ENCODE measurements at regions not wholly inside any gene's neighbourhood (a gene's known extent, or its start where the extent isn't known, plus 50 kb on each side); places are given as distances from the start of the nearest gene placed in this dataset.

DNA sequence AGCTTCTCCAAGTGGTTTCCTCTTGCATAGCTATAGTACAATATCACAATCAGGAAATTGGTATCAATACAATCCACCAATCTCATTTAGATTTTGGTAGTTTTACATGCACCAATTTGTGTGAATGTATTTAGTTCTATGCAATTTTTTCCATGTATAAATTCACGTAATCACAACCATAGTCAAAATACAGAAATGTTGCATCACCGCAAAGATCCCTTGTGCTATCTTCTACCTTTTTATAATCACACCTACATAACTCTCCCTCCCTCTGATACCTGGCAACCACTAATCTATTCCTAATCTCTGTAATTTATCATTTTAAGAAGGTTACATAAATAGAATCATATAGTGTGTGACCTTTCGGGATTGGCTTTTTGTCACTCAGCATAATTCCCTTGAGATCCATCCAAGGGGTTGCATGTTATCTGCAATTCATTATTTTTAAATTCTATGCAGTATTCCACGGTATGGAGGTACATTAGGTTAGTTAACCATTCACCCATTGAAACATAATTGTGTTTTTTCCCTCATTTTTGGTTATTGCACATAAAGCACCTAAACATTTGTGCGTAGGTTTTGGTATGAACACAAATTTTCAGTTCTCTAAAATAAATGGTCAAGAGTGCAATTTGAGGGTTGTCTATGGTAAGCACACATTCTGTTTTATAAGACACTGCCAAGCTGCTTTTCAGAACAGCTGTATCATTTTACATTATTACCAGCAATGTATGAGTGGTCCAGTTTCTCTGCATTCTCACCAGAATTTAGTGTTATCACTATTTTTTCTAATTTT, 95.1 kb upstream of the SLC22A23 start:
- H3K9me3 ChIP-seq, result peaks cover 15% of the 10 kb centered on the region
- POLR2A ChIA-PET, result no interaction called here
- intact Hi-C loops (cut with micrococcal nuclease; ENCODE audit: unreplicated experiment), result no loop called here

DNA sequence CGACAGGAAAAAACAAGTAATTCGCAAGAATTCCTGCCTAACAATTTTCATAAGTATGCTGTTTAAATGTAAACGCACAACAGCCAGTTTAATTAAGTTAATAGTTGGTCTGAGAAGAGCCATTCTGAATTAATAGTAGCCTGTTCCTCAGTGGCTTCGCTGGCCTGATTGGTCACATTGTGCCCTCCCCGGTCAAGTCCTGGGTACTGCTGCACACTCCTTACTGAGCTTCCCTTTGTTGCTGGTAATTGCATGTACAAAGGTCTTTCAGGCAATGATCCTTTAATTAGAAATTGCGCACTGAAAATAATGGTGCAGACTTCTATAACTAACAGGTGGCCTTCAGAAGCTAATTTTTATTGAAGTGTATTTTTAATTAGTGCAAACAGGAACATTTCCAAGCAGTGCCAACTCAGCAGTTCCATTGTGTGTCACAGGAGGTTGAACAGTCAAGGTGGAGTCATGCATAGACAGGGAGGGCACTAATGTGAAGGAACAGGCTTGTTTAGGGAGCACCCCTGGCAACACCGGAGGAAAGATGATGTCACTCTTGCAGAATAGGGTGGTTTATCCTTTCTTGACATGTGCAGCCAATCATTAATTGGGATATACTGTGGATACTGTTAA, 92.6 kb upstream of the SLC22A23 start:
- H3K27ac Mint-ChIP-seq (ENCODE audit: unreplicated experiment), result no peak overlapping the region
- CTCF ChIA-PET, result no interaction called here
- no peaks in the 10 kb centered on the region for H3K27me3 Mint-ChIP-seq (ENCODE audit: insufficient read depth, unreplicated experiment)
- Histone ChIP-seq H3K4me3 (ENCODE audit: low read depth, low read length) (no peak overlapping the region), H3K36me3 (ENCODE audit: control insufficient read depth, insufficient read depth, low read length) (no peaks in the 10 kb centered on the region), H3K9me3 (peaks cover 15% of the 10 kb centered on the region), H3K4me1 (no peaks in the 10 kb centered on the region; the same call in 1 of the 2 replicates), H3K27me3 (replicated peaks; ENCODE audit: control insufficient read depth, insufficient read depth, low read length) (no peaks in the 10 kb centered on the region)
- no peaks in the 10 kb centered on the region for H3K36me3 Mint-ChIP-seq (ENCODE audit: insufficient read depth, unreplicated experiment)
- DNase-seq, result no peak
- H3K4me1 Mint-ChIP-seq (ENCODE audit: low read depth, unreplicated experiment), result no peaks in the 10 kb centered on the region
- no peak overlapping the region for H3K4me3 Mint-ChIP-seq (ENCODE audit: unreplicated experiment)
- no TSS peak for BruUV-seq (replicated peaks)
- H3K9me3 Mint-ChIP-seq (ENCODE audit: unreplicated experiment), result peaks cover 28% of the 10 kb centered on the region
- TF ChIP-seq, protein P1, sequence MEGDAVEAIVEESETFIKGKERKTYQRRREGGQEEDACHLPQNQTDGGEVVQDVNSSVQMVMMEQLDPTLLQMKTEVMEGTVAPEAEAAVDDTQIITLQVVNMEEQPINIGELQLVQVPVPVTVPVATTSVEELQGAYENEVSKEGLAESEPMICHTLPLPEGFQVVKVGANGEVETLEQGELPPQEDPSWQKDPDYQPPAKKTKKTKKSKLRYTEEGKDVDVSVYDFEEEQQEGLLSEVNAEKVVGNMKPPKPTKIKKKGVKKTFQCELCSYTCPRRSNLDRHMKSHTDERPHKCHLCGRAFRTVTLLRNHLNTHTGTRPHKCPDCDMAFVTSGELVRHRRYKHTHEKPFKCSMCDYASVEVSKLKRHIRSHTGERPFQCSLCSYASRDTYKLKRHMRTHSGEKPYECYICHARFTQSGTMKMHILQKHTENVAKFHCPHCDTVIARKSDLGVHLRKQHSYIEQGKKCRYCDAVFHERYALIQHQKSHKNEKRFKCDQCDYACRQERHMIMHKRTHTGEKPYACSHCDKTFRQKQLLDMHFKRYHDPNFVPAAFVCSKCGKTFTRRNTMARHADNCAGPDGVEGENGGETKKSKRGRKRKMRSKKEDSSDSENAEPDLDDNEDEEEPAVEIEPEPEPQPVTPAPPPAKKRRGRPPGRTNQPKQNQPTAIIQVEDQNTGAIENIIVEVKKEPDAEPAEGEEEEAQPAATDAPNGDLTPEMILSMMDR (IDR thresholded peaks at IDR 0.05; ENCODE audit: insufficient read depth in 1 of 2, low read depth in 1 of 2, low read length in 1 of 2, severe bottlenecking in 1 of 2, unreplicated experiment in 1 of 2), result no peak
- POLR2A ChIA-PET, result no interaction called here
- intact Hi-C loops (cut with micrococcal nuclease; ENCODE audit: unreplicated experiment), result no loop called here

More for the DNA sequence above, 95.1 kb upstream of the SLC22A23 start:
- TF ChIP-seq, protein P1 (IDR thresholded peaks at IDR 0.05; ENCODE audit: insufficient read depth in 1 of 2, low read depth in 1 of 2, low read length in 1 of 2, severe bottlenecking in 1 of 2, unreplicated experiment in 1 of 2), result no peak
- peaks cover 10% of the 10 kb centered on the region for H3K4me1 ChIP-seq
- H3K4me3 ChIP-seq (ENCODE audit: low read depth, low read length), result no peak overlapping the region
- no peaks in the 10 kb centered on the region for H3K27me3 ChIP-seq (replicated peaks; ENCODE audit: control insufficient read depth, insufficient read depth, low read length)
- H3K27ac Mint-ChIP-seq (ENCODE audit: unreplicated experiment), result no peak overlapping the region
- H3K4me1 Mint-ChIP-seq (ENCODE audit: low read depth, unreplicated experiment), result peaks cover 14% of the 10 kb centered on the region
- H3K27me3 Mint-ChIP-seq (ENCODE audit: insufficient read depth, unreplicated experiment), result no peaks in the 10 kb centered on the region
- no peaks in the 10 kb centered on the region for H3K36me3 ChIP-seq (ENCODE audit: control insufficient read depth, insufficient read depth, low read length)
- BruUV-seq (replicated peaks), result no TSS peak
- CTCF ChIA-PET, result no interaction called here
- DNase-seq, result no peak
- no peaks in the 10 kb centered on the region for H3K36me3 Mint-ChIP-seq (ENCODE audit: insufficient read depth, unreplicated experiment)
- H3K9me3 Mint-ChIP-seq (ENCODE audit: unreplicated experiment), result peaks cover 28% of the 10 kb centered on the region
- no peak overlapping the region for H3K4me3 Mint-ChIP-seq (ENCODE audit: unreplicated experiment)

DNA sequence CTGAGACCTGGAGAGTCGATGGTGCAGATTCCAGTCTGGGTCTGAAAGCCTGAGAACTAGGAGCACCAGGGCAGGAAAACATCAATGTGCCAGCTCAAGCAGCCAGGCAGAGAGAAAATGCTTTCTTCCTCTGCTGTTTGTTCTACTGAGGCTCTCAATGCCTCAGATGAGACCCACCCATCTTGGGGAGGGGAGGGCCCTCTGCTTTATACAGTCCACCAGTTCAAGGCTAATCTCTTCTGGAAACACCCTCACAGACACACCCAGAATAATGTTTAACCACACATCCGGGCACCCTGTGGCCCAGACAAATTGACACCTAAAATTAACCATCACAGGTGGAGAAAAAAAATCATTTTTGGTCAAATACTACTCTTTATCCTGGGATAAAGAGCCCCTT, 89.3 kb upstream of the SLC22A23 start:
- TF ChIP-seq, protein P1 (IDR thresholded peaks at IDR 0.05; ENCODE audit: insufficient read depth in 1 of 2, low read depth in 1 of 2, low read length in 1 of 2, severe bottlenecking in 1 of 2, unreplicated experiment in 1 of 2), result no peak
- Mint-ChIP-seq H3K36me3 (ENCODE audit: insufficient read depth, unreplicated experiment) (no peaks in the 10 kb centered on the region), H3K4me1 (ENCODE audit: low read depth, unreplicated experiment) (peaks cover 19% of the 10 kb centered on the region), H3K27ac (ENCODE audit: unreplicated experiment) (no peak overlapping the region), H3K27me3 (ENCODE audit: insufficient read depth, unreplicated experiment) (no peaks in the 10 kb centered on the region), H3K9me3 (ENCODE audit: unreplicated experiment) (peaks cover 38% of the 10 kb centered on the region), H3K4me3 (ENCODE audit: unreplicated experiment) (no peak overlapping the region)
- CTCF ChIA-PET, result no interaction called here
- Histone ChIP-seq H3K4me1 (peaks cover 20% of the 10 kb centered on the region; the same call in 1 of the 2 replicates), H3K27me3 (replicated peaks; ENCODE audit: control insufficient read depth, insufficient read depth, low read length) (no peaks in the 10 kb centered on the region), H3K9me3 (no peaks in the 10 kb centered on the region), H3K4me3 (ENCODE audit: low read depth, low read length) (no peak overlapping the region), H3K36me3 (ENCODE audit: control insufficient read depth, insufficient read depth, low read length) (no peaks in the 10 kb centered on the region)
- POLR2A ChIA-PET, result no interaction called here
- intact Hi-C loops (cut with micrococcal nuclease; ENCODE audit: unreplicated experiment), result no loop called here
- BruUV-seq (replicated peaks), result no TSS peak
- no peak for DNase-seq

Measured in Caco-2 (cell line).